T-cell (primary cell): ENCODE measurements at regions not wholly inside any gene's neighbourhood (a gene's known extent, or its start where the extent isn't known, plus 50 kb on each side); places are given as distances from the start of the nearest gene placed in this dataset.

Experiments
- ATAC-seq, 4 experiments: fragments of 200-7000 bp in 3 of 4; fragments of 150-1000 bp in 1 of 4; cut with Tn5 transposase; replicated peaks in 1 of 4; 1 replicate in 3 of 4; 2 replicates in 1 of 4; pipeline ENCODE4 v1.10.0; 2021; ENCODE audit warnings: moderate library complexity in 3 of 4, mild to moderate bottlenecking in 2 of 4, moderate number of reproducible peaks in 1 of 4
- CTCF ChIA-PET, 2 donors: fragments of 300-600 bp; sonication (Branson Sonifier 250); formaldehyde crosslinking; loops; one replicate each; lab custom pipeline; 2022; ENCODE audit warnings: antibody characterized with exemption in 2 of 2; lab: Charles Lee
- POLR2A ChIA-PET, 2 donors: fragments of 300-600 bp; sonication (Branson Sonifier 250); formaldehyde crosslinking; loops; one replicate each; lab custom pipeline; 2022; ENCODE audit warnings: antibody characterized with exemption in 2 of 2; lab: Charles Lee
- DNase-seq, 35 experiments: peaks; one replicate each; pipeline versions ENCODE4 v3.0.0 to v3.0.0-alpha.2; 2013 to 2023
- H3K27ac ChIP-seq: one replicate; pipeline ENCODE4 v1.5.1; 2013; ENCODE audit warnings: low read length
- H3K27me3 ChIP-seq, 2 experiments: replicated peaks in 1 of 2; 1 replicate in 1 of 2; 2 replicates in 1 of 2; pipeline versions ENCODE4 v1.6.1 to v1.7.0; 2013; ENCODE audit warnings: low read length in 1 of 2, mixed read lengths in 1 of 2; ENCODE audit not compliant: control insufficient read depth in 2 of 2, insufficient read depth in 2 of 2; ENCODE audit errors: extremely low read depth in 1 of 2
- H3K36me3 ChIP-seq, 2 donors: 1 replicate in 1 of 2; 2 replicates in 1 of 2; pipeline versions ENCODE4 v1.6.1 to v1.7.0; 2013; ENCODE audit warnings: low read length in 1 of 2; ENCODE audit not compliant: control insufficient read depth in 2 of 2, insufficient read depth in 1 of 2; ENCODE audit errors: extremely low read depth in 1 of 2
- H3K4me1 ChIP-seq, 2 experiments: 1 replicate in 1 of 2; 2 replicates in 1 of 2; pipeline versions ENCODE4 v1.6.1 to v1.7.0; 2013; ENCODE audit warnings: low read length in 2 of 2, mixed read lengths in 1 of 2; ENCODE audit not compliant: insufficient read depth in 2 of 2, control insufficient read depth in 1 of 2; ENCODE audit errors: extremely low read depth in 1 of 2
- H3K4me3 ChIP-seq, 2 donors: 1 replicate in 1 of 2; 2 replicates in 1 of 2; pipeline versions ENCODE4 v1.5.1 to v1.7.0; 2013; ENCODE audit warnings: mild to moderate bottlenecking in 2 of 2, low read length in 1 of 2, moderate library complexity in 1 of 2; ENCODE audit not compliant: control insufficient read depth in 1 of 2; ENCODE audit errors: extremely low read depth in 1 of 2
- H3K9me3 ChIP-seq: 2 replicates; pipeline ENCODE4 v1.7.0; 2013
- H3K27ac Mint-ChIP-seq, 2 donors: one replicate each; pipeline ENCODE4 v1.8.0; 2020 to 2021; ENCODE audit warnings: mild to moderate bottlenecking in 2 of 2, mixed read lengths in 2 of 2
- H3K27me3 Mint-ChIP-seq, 2 donors: one replicate each; pipeline ENCODE4 v1.8.0; 2021 to 2022; ENCODE audit warnings: mixed read lengths in 2 of 2
- H3K36me3 Mint-ChIP-seq: one replicate; pipeline ENCODE4 v1.8.0; 2021; ENCODE audit warnings: mixed read lengths
- H3K4me1 Mint-ChIP-seq, 3 donors: one replicate each; pipeline ENCODE4 v1.8.0; 2020 to 2022; ENCODE audit warnings: mixed read lengths in 3 of 3, mild to moderate bottlenecking in 1 of 3
- H3K4me3 Mint-ChIP-seq, 3 donors: one replicate each; pipeline ENCODE4 v1.8.0; 2020 to 2022; ENCODE audit warnings: mild to moderate bottlenecking in 3 of 3, mixed read lengths in 3 of 3, moderate library complexity in 3 of 3
- H3K9me3 Mint-ChIP-seq, 3 donors: one replicate each; pipeline ENCODE4 v1.8.0; 2020 to 2022; ENCODE audit warnings: mixed read lengths in 3 of 3
- WGBS: methylation state at CpG from one replicate; pipeline ENCODE4 v1.1.5; 2013; ENCODE audit warnings: missing lambda C conversion rate; ENCODE audit not compliant: insufficient coverage; 5-methylcytosine and 5-hydroxymethylcytosine counted together

DNA sequence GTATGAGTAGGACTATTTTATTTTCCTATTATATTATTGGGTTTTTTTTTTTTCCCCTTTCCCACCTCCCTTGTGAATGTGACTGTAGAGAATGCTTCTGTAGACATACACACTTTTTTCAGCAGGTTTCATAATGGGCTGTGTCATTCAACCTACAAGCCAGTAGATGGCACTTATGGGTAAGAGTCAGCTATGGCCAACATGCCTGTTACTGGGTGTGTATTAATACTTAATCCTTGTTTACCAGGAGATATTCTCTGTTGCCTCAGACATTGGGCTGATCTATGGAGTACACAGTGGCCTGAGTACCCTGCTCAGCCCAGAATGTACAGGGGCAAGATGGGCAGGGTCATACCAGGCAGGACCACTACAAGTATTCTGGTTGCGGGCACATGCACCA is 382.5 kb downstream of the EPHA7 start:
- ChIA-PET POLR2A (no interaction called here), CTCF (no interaction called here)
- Histone ChIP-seq H3K4me1 (no peaks in the 10 kb centered on the region), H3K9me3 (no peaks in the 10 kb centered on the region), H3K27ac (no peak overlapping the region), H3K27me3 (no peaks in the 10 kb centered on the region), H3K36me3 (no peaks in the 10 kb centered on the region), H3K4me3 (no peak overlapping the region)
- Mint-ChIP-seq H3K27ac (no peak overlapping the region), H3K27me3 (no peaks in the 10 kb centered on the region), H3K4me1 (no peaks in the 10 kb centered on the region), H3K9me3 (peaks cover 20 to 35% (median 33%) of the 10 kb centered on the region in 3 donors), H3K4me3 (no peak overlapping the region), H3K36me3 (no peaks in the 10 kb centered on the region)
- DNase-seq, result no peak
- WGBS, result 83% methylated on average over 1 of the region's 1 CpG
- no peak for ATAC-seq

DNA sequence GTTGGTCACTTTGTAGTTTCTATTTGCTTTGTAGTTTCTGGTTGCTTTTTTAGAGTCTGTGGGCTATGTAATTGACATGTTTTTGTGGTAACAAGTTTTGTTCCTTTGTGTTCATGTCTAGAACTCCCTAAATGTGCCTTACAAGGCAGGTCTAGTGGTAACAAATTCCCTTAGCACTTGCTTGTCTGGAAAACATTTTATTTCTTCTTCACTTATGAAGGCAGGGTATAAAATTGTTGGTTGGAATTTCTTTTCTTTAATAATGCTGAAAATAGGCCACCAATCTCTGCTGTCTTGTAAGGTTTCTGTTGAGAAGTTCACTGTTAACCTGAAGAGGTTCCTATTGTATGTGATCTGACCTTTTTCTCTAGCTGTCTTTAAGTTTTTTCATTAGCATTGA is 383.6 kb downstream of the EPHA7 start:
- Histone ChIP-seq H3K36me3 (no peaks in the 10 kb centered on the region), H3K4me3 (no peak overlapping the region), H3K4me1 (no peaks in the 10 kb centered on the region), H3K9me3 (no peaks in the 10 kb centered on the region), H3K27ac (no peak overlapping the region), H3K27me3 (no peaks in the 10 kb centered on the region)
- POLR2A ChIA-PET, result no interaction called here
- Mint-ChIP-seq H3K9me3 (peaks cover 21 to 35% (median 33%) of the 10 kb centered on the region in 3 donors), H3K36me3 (no peaks in the 10 kb centered on the region), H3K27ac (no peak overlapping the region), H3K4me1 (no peaks in the 10 kb centered on the region), H3K4me3 (no peak overlapping the region), H3K27me3 (no peaks in the 10 kb centered on the region)
- no peak for ATAC-seq
- CTCF ChIA-PET, result no interaction called here
- no peak for DNase-seq

DNA sequence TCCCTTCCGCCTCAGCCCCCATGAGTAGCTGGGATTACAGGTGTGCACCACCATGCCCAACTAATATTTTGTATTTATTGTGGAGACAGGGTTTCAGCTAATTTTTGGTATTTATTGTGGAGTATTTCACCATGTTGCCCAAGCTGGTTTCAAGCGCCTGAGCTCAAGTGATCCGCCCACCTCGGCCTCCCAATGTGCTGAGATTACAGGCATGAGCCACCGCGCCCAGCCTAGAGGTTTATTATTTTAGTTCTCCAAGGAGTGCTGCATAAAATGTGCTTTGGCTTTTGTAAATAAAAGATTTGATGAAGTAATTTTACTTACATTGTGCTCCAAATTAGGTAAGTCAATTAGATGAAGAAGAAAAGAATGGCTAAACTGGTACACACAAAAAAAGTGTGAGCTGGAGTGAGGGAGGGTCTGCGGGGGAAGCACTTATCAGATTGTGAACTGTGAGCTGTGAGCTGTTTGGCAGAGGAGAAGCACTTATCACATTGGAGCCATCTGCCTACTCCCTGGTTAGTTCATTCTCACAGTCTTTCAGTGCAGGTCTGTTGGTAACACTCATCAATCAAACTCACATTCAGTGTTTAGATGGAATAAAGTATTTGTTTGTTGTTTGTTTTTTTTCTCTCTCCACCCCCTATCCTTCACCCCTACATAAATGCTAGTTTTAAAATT is 398.0 kb downstream of the EPHA7 start:
- Histone ChIP-seq H3K36me3 (no peaks in the 10 kb centered on the region), H3K27ac (no peak overlapping the region), H3K4me1 (no peaks in the 10 kb centered on the region), H3K9me3 (no peaks in the 10 kb centered on the region), H3K27me3 (no peaks in the 10 kb centered on the region), H3K4me3 (no peak overlapping the region)
- WGBS, result 88% methylated on average over 5 of the region's 7 CpGs
- Mint-ChIP-seq H3K27ac (no peak overlapping the region), H3K4me3 (no peak overlapping the region), H3K36me3 (no peaks in the 10 kb centered on the region), H3K9me3 (peaks cover 7 to 25% (median 14%) of the 10 kb centered on the region in 3 donors), H3K27me3 (no peaks in the 10 kb centered on the region), H3K4me1 (no peaks in the 10 kb centered on the region)
- POLR2A ChIA-PET, result no interaction called here
- ATAC-seq (no peak), DNase-seq (no peak)
- CTCF ChIA-PET, result no interaction called here

DNA sequence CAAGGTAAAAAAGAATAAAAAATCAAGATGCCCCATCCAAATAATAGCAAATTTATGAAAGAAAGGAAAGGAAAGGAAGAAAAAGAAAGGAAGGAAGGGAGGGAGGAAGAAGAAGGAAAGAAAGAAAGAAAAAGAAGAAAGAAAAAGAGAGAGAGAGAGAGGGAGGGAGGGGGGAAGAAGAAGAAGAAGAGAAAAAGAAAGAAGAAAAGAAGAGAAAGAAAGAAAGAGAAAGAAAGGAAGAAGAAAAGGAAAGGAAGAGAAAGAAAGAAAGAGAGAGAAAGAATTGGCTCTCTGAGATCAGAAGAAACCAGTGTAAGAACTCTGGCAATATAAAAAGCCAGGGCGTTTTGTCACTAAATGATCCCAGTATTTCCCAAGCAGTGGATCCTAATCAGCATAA is 401.7 kb downstream of the EPHA7 start:
- Histone ChIP-seq H3K36me3 (no peaks in the 10 kb centered on the region), H3K4me1 (no peaks in the 10 kb centered on the region), H3K27ac (no peak overlapping the region), H3K27me3 (no peaks in the 10 kb centered on the region), H3K9me3 (no peaks in the 10 kb centered on the region), H3K4me3 (no peak overlapping the region)
- Mint-ChIP-seq H3K27me3 (no peaks in the 10 kb centered on the region), H3K36me3 (no peaks in the 10 kb centered on the region), H3K9me3 (peaks cover 8 to 11% (median 9%) of the 10 kb centered on the region in 3 donors), H3K27ac (no peak overlapping the region), H3K4me3 (no peak overlapping the region), H3K4me1 (no peaks in the 10 kb centered on the region)
- ATAC-seq (no peak), DNase-seq (no peak)
- whole genome bisulfite sequencing, result 71% methylated on average over 1 of the region's 1 CpG
- ChIA-PET POLR2A (no interaction called here), CTCF (no interaction called here)

DNA sequence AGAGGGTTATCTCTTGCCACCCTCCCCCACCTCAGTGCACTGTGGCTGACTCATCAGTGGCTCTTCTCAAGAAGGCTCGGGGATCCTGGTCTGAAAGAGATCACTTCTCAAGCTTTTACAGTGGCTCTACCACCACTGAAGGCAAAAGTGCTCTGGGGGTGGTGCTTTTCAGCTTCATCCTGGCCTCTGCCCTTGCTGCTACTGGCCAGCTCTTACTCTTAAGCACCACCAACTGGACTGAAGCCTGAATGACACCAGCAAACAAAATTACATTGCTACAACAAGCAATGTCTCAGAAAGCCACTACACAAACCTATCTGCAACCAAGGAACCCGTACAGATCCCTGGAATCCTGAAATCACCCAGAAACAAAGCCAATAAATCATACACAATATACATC is 402.1 kb downstream of the EPHA7 start:
- Mint-ChIP-seq H3K27me3 (no peaks in the 10 kb centered on the region), H3K4me3 (no peak overlapping the region), H3K36me3 (no peaks in the 10 kb centered on the region), H3K4me1 (no peaks in the 10 kb centered on the region), H3K27ac (no peak overlapping the region), H3K9me3 (peaks cover 8 to 11% (median 9%) of the 10 kb centered on the region in 3 donors)
- no peak for DNase-seq
- no peak overlapping the region for H3K27ac ChIP-seq
- no peak overlapping the region for H3K4me3 ChIP-seq
- H3K9me3 ChIP-seq, result no peaks in the 10 kb centered on the region
- WGBS, result 73% methylated on average over 2 of the region's 2 CpGs
- ChIA-PET CTCF (no interaction called here), POLR2A (no interaction called here)
- no peaks in the 10 kb centered on the region for H3K27me3 ChIP-seq
- no peaks in the 10 kb centered on the region for H3K36me3 ChIP-seq
- H3K4me1 ChIP-seq, result no peaks in the 10 kb centered on the region
- no peak for ATAC-seq

DNA sequence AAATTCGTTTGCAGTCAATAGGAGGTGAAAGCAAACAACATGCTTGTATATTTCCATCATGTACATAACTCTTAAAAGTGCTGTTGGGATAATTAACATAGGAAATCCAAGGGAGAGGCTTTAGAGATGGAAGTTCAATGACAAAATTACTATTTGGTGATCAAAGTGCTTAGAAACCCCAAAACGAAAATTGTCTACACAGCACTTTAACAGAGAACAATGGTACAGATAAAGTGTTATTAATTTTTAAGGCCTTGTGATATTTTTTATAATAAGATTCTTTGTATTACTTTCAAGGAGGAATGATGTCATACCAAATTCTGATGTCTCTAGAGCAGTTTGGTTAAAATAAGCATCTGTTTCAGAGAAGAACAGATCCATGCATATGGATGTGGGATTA is 406.3 kb downstream of the EPHA7 start:
- H3K36me3 Mint-ChIP-seq, result no peaks in the 10 kb centered on the region
- no peak overlapping the region for H3K27ac Mint-ChIP-seq
- WGBS, result no CpG with 5 or more reads among the region's 2 CpGs
- ChIA-PET POLR2A (no interaction called here), CTCF (no interaction called here)
- Histone ChIP-seq H3K27ac (no peak overlapping the region), H3K27me3 (no peaks in the 10 kb centered on the region), H3K4me1 (no peaks in the 10 kb centered on the region), H3K9me3 (no peaks in the 10 kb centered on the region), H3K36me3 (no peaks in the 10 kb centered on the region), H3K4me3 (no peak overlapping the region)
- no peaks in the 10 kb centered on the region for H3K4me1 Mint-ChIP-seq
- ATAC-seq, result no peak
- H3K4me3 Mint-ChIP-seq, result no peak overlapping the region
- no peaks in the 10 kb centered on the region for H3K27me3 Mint-ChIP-seq
- DNase-seq, result no peak
- H3K9me3 Mint-ChIP-seq, result peaks cover 6 to 9% (median 8%) of the 10 kb centered on the region in 3 donors

DNA sequence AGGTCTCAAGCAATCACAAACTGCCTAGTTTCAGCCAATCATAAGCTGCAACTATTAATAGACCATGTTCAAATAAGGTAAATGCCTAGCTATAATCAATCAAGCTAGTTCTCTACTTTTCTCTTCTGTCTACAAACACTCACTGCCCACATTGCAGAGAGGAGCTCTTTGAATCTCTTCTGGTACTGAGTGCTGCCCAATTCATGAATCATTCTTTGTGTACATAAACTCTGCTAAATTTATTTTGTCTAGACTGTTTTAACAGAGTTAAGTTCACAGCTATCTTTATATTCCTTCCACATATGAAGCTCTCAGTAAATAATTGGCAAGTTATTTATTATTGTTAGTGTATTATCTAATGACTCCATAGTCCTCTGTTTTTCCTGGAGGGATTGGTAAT is 411.0 kb downstream of the EPHA7 start:
- CTCF ChIA-PET, result no interaction called here
- H3K27ac Mint-ChIP-seq, result no peak overlapping the region

More for the DNA sequence above, 411.0 kb downstream of the EPHA7 start:
- ATAC-seq, result no peak
- no peak for DNase-seq
- Histone ChIP-seq H3K4me3 (no peak overlapping the region), H3K36me3 (no peaks in the 10 kb centered on the region), H3K4me1 (no peaks in the 10 kb centered on the region), H3K27ac (no peak overlapping the region), H3K27me3 (no peaks in the 10 kb centered on the region), H3K9me3 (no peaks in the 10 kb centered on the region)
- POLR2A ChIA-PET, result no interaction called here
- H3K9me3 Mint-ChIP-seq, result peaks cover 0 to 14% (median 0%) of the 10 kb centered on the region in 3 donors
- H3K36me3 Mint-ChIP-seq, result no peaks in the 10 kb centered on the region
- no peaks in the 10 kb centered on the region for H3K4me1 Mint-ChIP-seq
- no peaks in the 10 kb centered on the region for H3K27me3 Mint-ChIP-seq
- H3K4me3 Mint-ChIP-seq, result no peak overlapping the region
